ENCODE measurements at regions not wholly inside any gene's neighbourhood (a gene's known extent, or its start where the extent isn't known, plus 50 kb on each side); places are given as distances from the start of the nearest gene placed in this dataset.

- no peak for TF ChIP-seq CREB3 (CRISPR knock-in tag; IDR thresholded peaks at IDR 0.05)
- TF ChIP-seq TBX3 (IDR thresholded peaks at IDR 0.05; ENCODE audit: borderline replicate concordance) = no peak
- no peak for TF ChIP-seq ZNF33A (CRISPR knock-in tag; IDR thresholded peaks at IDR 0.05; ENCODE audit: borderline replicate concordance)
- TF ChIP-seq ZBTB40 (IDR thresholded peaks at IDR 0.05) = no peak
- TF ChIP-seq ZBTB40 (CRISPR knock-in tag; IDR thresholded peaks at IDR 0.05) = no peak
- no peak for TF ChIP-seq MED13 (CRISPR knock-in tag; IDR thresholded peaks at IDR 0.05)
- TF ChIP-seq CTCF (CRISPR knock-in tag; IDR thresholded peaks at IDR 0.05) = no peak
- TF ChIP-seq DNMT1 (CRISPR knock-in tag; IDR thresholded peaks at IDR 0.05) = no peak
- no peak for TF ChIP-seq ZNF512 (CRISPR knock-in tag; IDR thresholded peaks at IDR 0.05)
- no peak for TF ChIP-seq EP300 (IDR thresholded peaks at IDR 0.05; ENCODE audit: low read depth in 2 of 2, low read length in 2 of 2)
- TF ChIP-seq EP300 (CRISPR knock-in tag; IDR thresholded peaks at IDR 0.05; ENCODE audit: borderline replicate concordance) = no peak
- no peak for TF ChIP-seq NFYB (CRISPR knock-in tag; IDR thresholded peaks at IDR 0.05)
- no peak for TF ChIP-seq TGIF2 (CRISPR knock-in tag; IDR thresholded peaks at IDR 0.05)
- no peak for TF ChIP-seq NFKBIZ (CRISPR knock-in tag; IDR thresholded peaks at IDR 0.05)
- TF ChIP-seq ARNTL (CRISPR knock-in tag; IDR thresholded peaks at IDR 0.05) = no peak
- no peak for TF ChIP-seq KAT2B (IDR thresholded peaks at IDR 0.05; ENCODE audit: borderline replicate concordance, low read depth, low read length)
These were observed 112.5 kb upstream of the SOX6 start for GRCh38 chr11:16468735-16469453.
